ENCODE measurements at regions not wholly inside any gene's neighbourhood (a gene's known extent, or its start where the extent isn't known, plus 50 kb on each side); places are given as distances from the start of the nearest gene placed in this dataset.
"Not testable (repeated sequence)": the region's sequence is repeated elsewhere in the genome, so short reads cannot be mapped to it uniquely, and the experiment has no call there.

- Histone ChIP-seq H3K27ac (ENCODE audit: low read depth, low read length) (no peak overlapping the region), H3K27me3 (ENCODE audit: control insufficient read depth in 2 of 2, insufficient read depth in 2 of 2, low read length in 2 of 2) (no peaks in the 10 kb centered on the region), H3K4me1 (ENCODE audit: control insufficient read depth in 2 of 2, insufficient read depth in 2 of 2, low read length in 2 of 2) (no peaks in the 10 kb centered on the region), H3K4me3 (ENCODE audit: low read length) (no peak overlapping the region), H3K9me3 (ENCODE audit: control insufficient read depth in 2 of 3, low read length in 3 of 3) (no peaks in the 10 kb centered on the region), H3K36me3 (ENCODE audit: control insufficient read depth in 2 of 3, insufficient read depth in 3 of 3, low read length in 3 of 3) (no peaks in the 10 kb centered on the region)
- H3K27ac Mint-ChIP-seq = no peak overlapping the region
- peaks cover 0 to 25% (median 3%) of the 10 kb centered on the region in 11 donors for H3K9me3 Mint-ChIP-seq
- ATAC-seq = no peak
- H3K4me1 Mint-ChIP-seq = no peaks in the 10 kb centered on the region
- DNase-seq = no peak
- ChIA-PET CTCF (no interaction called here), POLR2A (no interaction called here)
- no peak overlapping the region for H3K4me3 Mint-ChIP-seq
- peaks cover 0 to 5% (median 0%) of the 10 kb centered on the region in 5 donors for H3K27me3 Mint-ChIP-seq
- H3K36me3 Mint-ChIP-seq = no peaks in the 10 kb centered on the region
- intact Hi-C loops (cut with micrococcal nuclease) = no loop called here
These were observed 693.9 kb downstream of the NYAP2 start for GRCh38 chr2:226093364-226093763.

- H3K4me1 ChIP-seq (ENCODE audit: control insufficient read depth in 2 of 2, insufficient read depth in 2 of 2, low read length in 2 of 2) = no peaks in the 10 kb centered on the region
- POLR2A ChIA-PET = no interaction called here
- no peak overlapping the region for H3K4me3 ChIP-seq (ENCODE audit: low read length)
- no peak overlapping the region for H3K27ac ChIP-seq (ENCODE audit: low read depth, low read length)
- intact Hi-C loops (cut with micrococcal nuclease) = no loop called here
- no peak overlapping the region for H3K27ac Mint-ChIP-seq
- peaks cover 0 to 25% (median 4%) of the 10 kb centered on the region in 11 donors for H3K9me3 Mint-ChIP-seq
- no peaks in the 10 kb centered on the region for H3K36me3 Mint-ChIP-seq
- CTCF ChIA-PET = no interaction called here
- no peak for DNase-seq
- no peak overlapping the region for H3K4me3 Mint-ChIP-seq
- no peaks in the 10 kb centered on the region for H3K36me3 ChIP-seq (ENCODE audit: control insufficient read depth in 2 of 3, insufficient read depth in 3 of 3, low read length in 3 of 3)
- H3K9me3 ChIP-seq (ENCODE audit: control insufficient read depth in 2 of 3, low read length in 3 of 3) = no peaks in the 10 kb centered on the region
- H3K4me1 Mint-ChIP-seq = no peaks in the 10 kb centered on the region
- ATAC-seq = no peak
- H3K27me3 Mint-ChIP-seq = peaks cover 0 to 5% (median 0%) of the 10 kb centered on the region in 5 donors
- no peaks in the 10 kb centered on the region for H3K27me3 ChIP-seq (ENCODE audit: control insufficient read depth in 2 of 2, insufficient read depth in 2 of 2, low read length in 2 of 2)
These were observed 688.8 kb downstream of the NYAP2 start for GRCh38 chr2:226088366-226088674.

DNA sequence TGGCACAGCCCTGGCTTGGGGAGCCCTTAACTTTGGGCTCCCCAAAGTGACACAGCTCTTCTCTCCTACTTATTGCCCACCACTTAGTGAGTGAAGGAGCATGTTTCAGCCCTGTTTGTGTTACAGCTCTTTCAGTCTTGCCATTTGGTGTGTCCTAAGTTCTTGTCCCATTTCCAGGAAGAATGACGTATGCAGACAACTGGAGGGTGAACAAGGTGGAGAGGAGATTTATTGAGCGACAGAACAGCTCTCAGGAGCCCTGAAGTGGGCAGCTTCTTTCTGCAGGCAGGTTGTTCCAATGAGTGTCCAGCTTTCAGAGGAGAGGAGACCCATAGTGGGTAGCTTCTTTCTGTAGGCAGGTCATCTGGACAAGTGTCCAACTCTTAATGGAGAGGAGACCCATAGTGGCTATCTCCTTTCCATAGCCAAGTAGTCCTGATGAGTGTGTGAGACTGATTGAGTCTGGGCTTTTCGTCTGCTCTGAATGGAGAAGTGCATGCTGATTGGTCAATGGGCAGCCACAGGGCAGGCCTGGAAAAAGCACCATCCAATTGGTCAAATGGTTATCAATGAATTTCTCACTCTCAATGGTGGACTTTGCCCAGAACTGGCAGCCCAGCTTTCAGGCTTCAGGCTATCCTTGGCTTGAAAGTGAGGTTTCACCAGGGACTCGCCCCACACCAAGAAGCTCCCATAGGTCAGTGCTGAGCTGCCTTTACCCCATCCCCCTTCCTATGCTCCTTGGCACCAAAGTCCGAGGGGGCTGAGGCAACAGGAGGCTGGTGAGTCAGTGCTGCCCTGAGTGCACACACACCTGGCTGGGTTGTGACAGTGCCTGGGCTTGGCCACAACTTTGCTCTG lies 688.2 kb downstream of the NYAP2 start:
- Mint-ChIP-seq H3K27me3 (peaks cover 0 to 5% (median 0%) of the 10 kb centered on the region in 5 donors), H3K9me3 (peaks cover 0 to 22% (median 4%) of the 10 kb centered on the region in 11 donors), H3K27ac (no peak overlapping the region), H3K4me3 (no peak overlapping the region), H3K36me3 (no peaks in the 10 kb centered on the region), H3K4me1 (no peaks in the 10 kb centered on the region)
- no peaks in the 10 kb centered on the region for H3K36me3 ChIP-seq (ENCODE audit: control insufficient read depth in 2 of 3, insufficient read depth in 3 of 3, low read length in 3 of 3)
- no peaks in the 10 kb centered on the region for H3K27me3 ChIP-seq (ENCODE audit: control insufficient read depth in 2 of 2, insufficient read depth in 2 of 2, low read length in 2 of 2)
- H3K9me3 ChIP-seq (ENCODE audit: control insufficient read depth in 2 of 3, low read length in 3 of 3) = no peaks in the 10 kb centered on the region
- POLR2A ChIA-PET = no interaction called here
- CTCF ChIA-PET = no interaction called here
- no peak overlapping the region for H3K27ac ChIP-seq (ENCODE audit: low read depth, low read length)
- no peak for ATAC-seq
- no peaks in the 10 kb centered on the region for H3K4me1 ChIP-seq (ENCODE audit: control insufficient read depth in 2 of 2, insufficient read depth in 2 of 2, low read length in 2 of 2)
- no peak overlapping the region for H3K4me3 ChIP-seq (ENCODE audit: low read length)
- intact Hi-C loops (cut with micrococcal nuclease) = no loop called here
- no peak for DNase-seq

DNA sequence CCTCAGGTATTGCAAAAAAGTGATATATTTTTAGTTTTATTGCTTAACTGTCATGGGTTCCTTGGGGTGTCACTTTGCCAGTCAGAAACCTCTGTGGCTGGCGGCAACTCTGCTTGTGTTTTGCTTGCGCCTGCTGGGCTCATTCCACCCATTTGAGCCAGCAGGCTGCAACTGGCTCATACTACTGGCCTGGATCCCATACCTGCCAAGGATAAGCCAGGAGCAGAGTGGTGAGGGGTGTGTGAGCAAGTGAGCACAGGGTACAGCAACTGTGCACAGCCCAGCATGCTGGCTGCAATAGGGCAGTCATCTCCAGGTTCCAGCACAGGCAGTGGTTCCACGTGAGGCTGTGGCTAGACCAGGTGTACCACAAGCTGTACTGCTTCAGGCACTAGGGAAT lies 687.5 kb downstream of the NYAP2 start:
- Mint-ChIP-seq H3K4me3 (no peak overlapping the region), H3K4me1 (no peaks in the 10 kb centered on the region), H3K9me3 (peaks cover 0 to 18% (median 4%) of the 10 kb centered on the region in 11 donors), H3K27me3 (peaks cover 0 to 5% (median 0%) of the 10 kb centered on the region in 5 donors), H3K36me3 (no peaks in the 10 kb centered on the region), H3K27ac (no peak overlapping the region)
- Histone ChIP-seq H3K27ac (ENCODE audit: low read depth, low read length) (no peak overlapping the region), H3K4me3 (ENCODE audit: low read length) (no peak overlapping the region), H3K9me3 (ENCODE audit: control insufficient read depth in 2 of 3, low read length in 3 of 3) (no peaks in the 10 kb centered on the region), H3K4me1 (ENCODE audit: control insufficient read depth in 2 of 2, insufficient read depth in 2 of 2, low read length in 2 of 2) (no peaks in the 10 kb centered on the region), H3K27me3 (ENCODE audit: control insufficient read depth in 2 of 2, insufficient read depth in 2 of 2, low read length in 2 of 2) (no peaks in the 10 kb centered on the region), H3K36me3 (ENCODE audit: control insufficient read depth in 2 of 3, insufficient read depth in 3 of 3, low read length in 3 of 3) (no peaks in the 10 kb centered on the region)
- CTCF ChIA-PET = no interaction called here
- intact Hi-C loops (cut with micrococcal nuclease) = no loop called here
- no peak for DNase-seq
- POLR2A ChIA-PET = no interaction called here
- no peak for ATAC-seq

DNA sequence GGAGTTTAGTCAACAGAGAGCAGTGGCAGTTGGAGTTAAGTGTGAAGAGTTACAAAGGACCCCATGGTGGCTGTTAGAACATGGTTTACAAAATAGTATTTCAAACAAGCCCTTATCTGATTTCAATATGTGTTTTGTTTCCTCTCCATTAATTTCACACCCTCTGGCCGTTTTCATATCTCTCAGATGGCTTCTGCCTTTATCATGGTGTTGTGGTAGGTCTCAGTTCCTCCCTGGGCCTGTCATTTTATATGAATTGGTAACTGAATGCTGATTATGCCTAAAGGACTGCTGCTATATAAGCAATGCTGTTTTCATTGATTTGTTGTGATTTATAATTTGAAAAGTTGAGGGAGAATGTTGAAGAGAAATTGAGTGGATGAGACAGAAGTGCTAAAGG lies 686.7 kb downstream of the NYAP2 start:
- DNase-seq (no peak), ATAC-seq (no peak)
- H3K4me1 ChIP-seq (ENCODE audit: control insufficient read depth in 2 of 2, insufficient read depth in 2 of 2, low read length in 2 of 2) = no peaks in the 10 kb centered on the region
- H3K27me3 ChIP-seq (ENCODE audit: control insufficient read depth in 2 of 2, insufficient read depth in 2 of 2, low read length in 2 of 2) = no peaks in the 10 kb centered on the region
- no peaks in the 10 kb centered on the region for H3K36me3 ChIP-seq (ENCODE audit: control insufficient read depth in 2 of 3, insufficient read depth in 3 of 3, low read length in 3 of 3)
- H3K27me3 Mint-ChIP-seq = peaks cover 0 to 3% (median 0%) of the 10 kb centered on the region in 5 donors
- intact Hi-C loops (cut with micrococcal nuclease) = no loop called here
- ChIA-PET CTCF (no interaction called here), POLR2A (no interaction called here)
- no peaks in the 10 kb centered on the region for H3K9me3 ChIP-seq (ENCODE audit: control insufficient read depth in 2 of 3, low read length in 3 of 3)
- no peak overlapping the region for H3K27ac ChIP-seq (ENCODE audit: low read depth, low read length)
- H3K27ac Mint-ChIP-seq = no peak overlapping the region
- no peak overlapping the region for H3K4me3 Mint-ChIP-seq
- H3K36me3 Mint-ChIP-seq = no peaks in the 10 kb centered on the region
- no peak overlapping the region for H3K4me3 ChIP-seq (ENCODE audit: low read length)
- no peaks in the 10 kb centered on the region for H3K4me1 Mint-ChIP-seq
- H3K9me3 Mint-ChIP-seq = peaks cover 0 to 18% (median 3%) of the 10 kb centered on the region in 11 donors

DNA sequence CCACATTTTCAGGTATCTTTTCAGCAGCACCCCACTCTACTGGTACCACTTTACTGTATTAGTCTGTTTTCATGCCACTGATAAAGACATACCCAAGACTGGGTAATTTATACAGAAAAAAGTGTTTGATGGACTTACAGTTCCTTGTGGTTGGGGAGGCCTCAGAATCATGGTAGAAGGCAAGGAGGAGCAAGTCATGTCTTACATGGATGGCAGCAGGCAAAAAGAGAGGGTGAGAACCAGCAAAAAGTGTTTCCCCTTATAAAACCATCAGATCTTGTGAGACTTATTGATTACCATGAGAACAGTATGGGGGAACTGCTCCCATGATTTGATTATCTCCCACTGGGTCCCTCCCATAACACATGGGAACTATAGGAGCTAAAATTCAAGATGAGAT lies 685.9 kb downstream of the NYAP2 start:
- H3K9me3 Mint-ChIP-seq = peaks cover 0 to 18% (median 1%) of the 10 kb centered on the region in 11 donors
- H3K4me1 ChIP-seq (ENCODE audit: control insufficient read depth in 2 of 2, insufficient read depth in 2 of 2, low read length in 2 of 2); H3K9me3 ChIP-seq (ENCODE audit: control insufficient read depth in 2 of 3, low read length in 3 of 3); H3K27ac ChIP-seq (ENCODE audit: low read depth, low read length); intact Hi-C loops (cut with micrococcal nuclease); H3K4me3 ChIP-seq (ENCODE audit: low read length); H3K27me3 ChIP-seq (ENCODE audit: control insufficient read depth in 2 of 2, insufficient read depth in 2 of 2, low read length in 2 of 2); H3K4me1 Mint-ChIP-seq; H3K27ac Mint-ChIP-seq; H3K4me3 Mint-ChIP-seq; CTCF ChIA-PET; H3K36me3 Mint-ChIP-seq; DNase-seq; POLR2A ChIA-PET; H3K27me3 Mint-ChIP-seq; ATAC-seq; H3K36me3 ChIP-seq (ENCODE audit: control insufficient read depth in 2 of 3, insufficient read depth in 3 of 3, low read length in 3 of 3): not testable (repeated sequence)

DNA sequence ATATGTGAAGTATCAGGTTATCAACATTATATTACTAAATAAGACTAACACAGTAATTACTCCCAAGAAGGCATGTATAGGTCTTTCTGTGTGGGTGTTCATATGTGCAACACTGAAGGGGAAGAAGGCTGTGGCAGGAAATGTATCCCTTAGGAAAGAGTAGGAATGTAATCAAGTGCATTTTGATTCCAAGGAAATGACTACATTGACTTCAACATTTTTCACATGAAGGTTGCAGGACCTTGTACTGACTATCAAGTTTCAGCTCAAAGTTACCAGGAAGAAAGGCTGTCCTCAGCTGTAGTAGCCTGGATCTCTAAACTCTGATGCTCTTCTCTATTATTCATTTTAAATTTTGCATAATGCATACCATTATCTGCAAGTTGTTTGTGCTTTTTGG lies 680.8 kb downstream of the NYAP2 start:
- no peaks in the 10 kb centered on the region for H3K9me3 ChIP-seq (ENCODE audit: control insufficient read depth in 2 of 3, low read length in 3 of 3)
- peaks cover 0 to 4% (median 0%) of the 10 kb centered on the region in 5 donors for H3K27me3 Mint-ChIP-seq
- no peaks in the 10 kb centered on the region for H3K4me1 ChIP-seq (ENCODE audit: control insufficient read depth in 2 of 2, insufficient read depth in 2 of 2, low read length in 2 of 2)
- intact Hi-C loops (cut with micrococcal nuclease) = no loop called here
- H3K4me3 ChIP-seq (ENCODE audit: low read length) = no peak overlapping the region
- ChIA-PET POLR2A (no interaction called here), CTCF (no interaction called here)
- no peaks in the 10 kb centered on the region for H3K27me3 ChIP-seq (ENCODE audit: control insufficient read depth in 2 of 2, insufficient read depth in 2 of 2, low read length in 2 of 2)
- H3K36me3 Mint-ChIP-seq = no peaks in the 10 kb centered on the region
- H3K27ac ChIP-seq (ENCODE audit: low read depth, low read length) = no peak overlapping the region
- DNase-seq = no peak
- no peaks in the 10 kb centered on the region for H3K4me1 Mint-ChIP-seq
- H3K4me3 Mint-ChIP-seq = no peak overlapping the region
- no peak overlapping the region for H3K27ac Mint-ChIP-seq
- no peak for ATAC-seq
- H3K9me3 Mint-ChIP-seq = peaks cover 0 to 8% (median 1%) of the 10 kb centered on the region in 11 donors
- no peaks in the 10 kb centered on the region for H3K36me3 ChIP-seq (ENCODE audit: control insufficient read depth in 2 of 3, insufficient read depth in 3 of 3, low read length in 3 of 3)

All from naive thymus-derived CD4-positive, alpha-beta T cell (primary cell).